Fibroblast of lung (primary cell): ENCODE measurements at regions not wholly inside any gene's neighbourhood (a gene's known extent, or its start where the extent isn't known, plus 50 kb on each side); places are given as distances from the start of the nearest gene placed in this dataset.

Experiments used
- DNase-seq, 2 donors: peaks; one replicate each; pipeline versions ENCODE4 v3.0.0 to v3.0.0-alpha.2; 2010; ENCODE audit warnings: low read depth in 2 of 2
- H2AFZ ChIP-seq: 2 replicates; pipeline ENCODE4 v1.5.1; 2012; ENCODE audit warnings: low read length, control low read depth, inconsistent platforms
- H3K27ac ChIP-seq: 2 replicates; pipeline ENCODE4 v1.5.1; 2011; ENCODE audit warnings: low read length, control low read depth; ENCODE audit not compliant: insufficient read depth
- H3K27me3 ChIP-seq: 2 replicates; pipeline ENCODE4 v1.5.1; 2011; ENCODE audit warnings: mild to moderate bottlenecking, low read length; ENCODE audit not compliant: control insufficient read depth, insufficient read depth
- H3K36me3 ChIP-seq: 2 replicates; pipeline ENCODE4 v1.5.1; 2011; ENCODE audit warnings: low read length; ENCODE audit not compliant: control insufficient read depth, insufficient read depth
- H3K4me1 ChIP-seq: 2 replicates; pipeline ENCODE4 v1.5.1; 2011; ENCODE audit warnings: low read length; ENCODE audit not compliant: control insufficient read depth, insufficient read depth; ENCODE audit errors: extremely low read depth
- H3K4me2 ChIP-seq: 2 replicates; pipeline ENCODE4 v1.5.1; 2011; ENCODE audit warnings: low read length, control low read depth; ENCODE audit not compliant: insufficient read depth; ENCODE audit errors: extremely low read depth
- H3K4me3 ChIP-seq, 4 experiments: fragments of 200-600 bp in 1 of 4; sonication (generic) in 1 of 4; replicated peaks in 1 of 4; 2 replicates each; pipeline ENCODE4 v1.5.1; 2011 to 2016; ENCODE audit warnings: low read length in 4 of 4, low read depth in 3 of 4, mild to moderate bottlenecking in 3 of 4, control low read depth in 2 of 4, inconsistent platforms in 1 of 4, mixed read lengths in 1 of 4; ENCODE audit not compliant: insufficient read depth in 1 of 4; ENCODE audit errors: control extremely low read depth in 1 of 4
- H3K79me2 ChIP-seq: 2 replicates; pipeline ENCODE4 v1.5.1; 2012; ENCODE audit warnings: mild to moderate bottlenecking, low read length, inconsistent platforms; ENCODE audit not compliant: control insufficient read depth, insufficient read depth
- H3K9ac ChIP-seq: 2 replicates; pipeline ENCODE4 v1.5.1; 2011; ENCODE audit warnings: mild to moderate bottlenecking, low read length, control low read depth; ENCODE audit not compliant: insufficient read depth
- H3K9me3 ChIP-seq: 2 replicates; pipeline ENCODE4 v1.5.1; 2012; ENCODE audit warnings: low read depth, low read length; ENCODE audit not compliant: control insufficient read depth, insufficient read depth
- H4K20me1 ChIP-seq: 2 replicates; pipeline ENCODE4 v1.5.1; 2011; ENCODE audit warnings: low read length; ENCODE audit not compliant: control insufficient read depth, insufficient read depth; ENCODE audit errors: extremely low read depth
- CTCF ChIP-seq, 2 donors: IDR thresholded peaks in 1 of 2; conservative IDR thresholded peaks in 1 of 2; 1 replicate in 1 of 2; 2 replicates in 1 of 2; pipeline ENCODE4 v1.5.1; 2011 to 2012; ENCODE audit warnings: low read length in 2 of 2, control low read depth in 1 of 2, inconsistent platforms in 1 of 2, low read depth in 1 of 2, mild to moderate bottlenecking in 1 of 2
- EZH2 ChIP-seq: IDR thresholded peaks from 2 replicates; pipeline ENCODE4 v1.5.1; 2012; ENCODE audit warnings: low read length, control low read depth, mild to moderate bottlenecking; ENCODE audit errors: missing control alignments

- no peak for TF ChIP-seq CTCF (conservative IDR thresholded peaks at IDR 0.05 in 1 of 2, IDR thresholded peaks at IDR 0.05 in 1 of 2; ENCODE audit: low read depth in 1 of 2, low read length in 2 of 2)
- no peak for TF ChIP-seq EZH2
- peak in 1 of 2 donors; percentile 28 for DNase-seq
- Histone ChIP-seq H3K79me2 (no peaks in the 10 kb centered on the region), H3K9ac (no peak overlapping the region), H3K9me3 (no peaks in the 10 kb centered on the region), H4K20me1 (no peaks in the 10 kb centered on the region), H3K27ac (no peak overlapping the region), H3K36me3 (no peaks in the 10 kb centered on the region), H3K27me3 (no peaks in the 10 kb centered on the region), H2AFZ (no peak overlapping the region), H3K4me1 (no peaks in the 10 kb centered on the region), H3K4me3 (no peak overlapping the region), H3K4me2 (no peak overlapping the region)
Measured at GRCh38 chr6:164396071-164397047, 913.0 kb downstream of the C6orf118 start.

GRCh38 chr6:164379795-164380194, 929.6 kb downstream of the C6orf118 start:
- DNase-seq: peak in 1 of 2 donors; percentile 35
- H3K4me3 ChIP-seq: no peak overlapping the region
- no peaks in the 10 kb centered on the region for H3K79me2 ChIP-seq
- H3K27me3 ChIP-seq: no peaks in the 10 kb centered on the region
- no peaks in the 10 kb centered on the region for H3K9me3 ChIP-seq
- H3K36me3 ChIP-seq: no peaks in the 10 kb centered on the region
- H4K20me1 ChIP-seq: no peaks in the 10 kb centered on the region
- H3K4me2 ChIP-seq: no peak overlapping the region
- no peak overlapping the region for H3K27ac ChIP-seq
- H3K4me1 ChIP-seq: no peaks in the 10 kb centered on the region
- no peak overlapping the region for H3K9ac ChIP-seq
- H2AFZ ChIP-seq: no peak overlapping the region
- no peak for TF ChIP-seq EZH2

- Histone ChIP-seq H4K20me1 (no peaks in the 10 kb centered on the region), H3K27me3 (no peaks in the 10 kb centered on the region), H3K27ac (no peak overlapping the region), H2AFZ (no peak overlapping the region), H3K36me3 (no peaks in the 10 kb centered on the region), H3K9ac (no peak overlapping the region), H3K9me3 (no peaks in the 10 kb centered on the region), H3K4me1 (no peaks in the 10 kb centered on the region), H3K79me2 (no peaks in the 10 kb centered on the region), H3K4me3 (no peak overlapping the region), H3K4me2 (no peak overlapping the region)
- no peak for DNase-seq
- TF ChIP-seq CTCF (conservative IDR thresholded peaks at IDR 0.05 in 1 of 2, IDR thresholded peaks at IDR 0.05 in 1 of 2; ENCODE audit: low read depth in 1 of 2, low read length in 2 of 2): no peak
- no peak for TF ChIP-seq EZH2
Measured at GRCh38 chr6:164378330-164378729, 931.1 kb downstream of the C6orf118 start.
